K562 (cell line): ENCODE measurements at regions not wholly inside any gene's neighbourhood (a gene's known extent, or its start where the extent isn't known, plus 50 kb on each side); places are given as distances from the start of the nearest gene placed in this dataset.

Experiments used
- BRCA1 ChIP-seq, 2 experiments: fragments of 450-650 bp in 1 of 2; sonication (generic) in 1 of 2; formaldehyde crosslinking in 1 of 2; IDR thresholded peaks; 2 replicates each; pipeline versions ENCODE4 v1.5.0 to v1.6.1; 2017 to 2020; ENCODE audit warnings: mild to moderate bottlenecking in 1 of 2, missing genetic modification reagents in 1 of 2
- FOXP1 ChIP-seq: sonication (generic); formaldehyde crosslinking; IDR thresholded peaks from 2 replicates; pipeline ENCODE4 v1.8.0; 2022; ENCODE audit warnings: mild to moderate bottlenecking, missing genetic modification reagents
- POLR2A ChIP-seq: fragments of 450-650 bp; conservative IDR thresholded peaks from 2 replicates; pipeline ENCODE4 v1.6.1; 2016
- POLR2AphosphoS2 ChIP-seq: IDR thresholded peaks from 2 replicates; pipeline ENCODE4 v1.6.1; 2012; ENCODE audit warnings: low read length, improper control_type of control experiment
- ZNF143 ChIP-seq: sonication (generic); formaldehyde crosslinking; IDR thresholded peaks from 2 replicates; pipeline ENCODE4 v1.9.0; 2022; ENCODE audit warnings: mild to moderate bottlenecking, missing genetic modification reagents
- TF ChIP-seq, protein P1 (sequence below), 3 experiments: IDR thresholded peaks in 2 of 3; conservative IDR thresholded peaks in 1 of 3; 2 replicates each; pipeline ENCODE4 v1.5.1; 2011 to 2012; ENCODE audit warnings: low read length in 3 of 3, mild to moderate bottlenecking in 3 of 3, control low read depth in 2 of 3, improper control_type of control experiment in 1 of 3, inconsistent platforms in 1 of 3, low read depth in 1 of 3, mixed read lengths in 1 of 3, moderate library complexity in 1 of 3; ENCODE audit not compliant: insufficient read depth in 2 of 3
- TF ChIP-seq, protein P2 (sequence below), 2 experiments: fragments of 450-650 bp; formaldehyde crosslinking in 1 of 2; IDR thresholded peaks; 2 replicates each; pipeline versions ENCODE4 v1.4.0 to v1.6.1; 2014 to 2020; ENCODE audit warnings: mild to moderate bottlenecking in 2 of 2, borderline replicate concordance in 1 of 2, low read depth in 1 of 2

GRCh38 chr3:102712896-102713295, 278.1 kb downstream of the ZPLD1 start:
- TF ChIP-seq, protein P1, sequence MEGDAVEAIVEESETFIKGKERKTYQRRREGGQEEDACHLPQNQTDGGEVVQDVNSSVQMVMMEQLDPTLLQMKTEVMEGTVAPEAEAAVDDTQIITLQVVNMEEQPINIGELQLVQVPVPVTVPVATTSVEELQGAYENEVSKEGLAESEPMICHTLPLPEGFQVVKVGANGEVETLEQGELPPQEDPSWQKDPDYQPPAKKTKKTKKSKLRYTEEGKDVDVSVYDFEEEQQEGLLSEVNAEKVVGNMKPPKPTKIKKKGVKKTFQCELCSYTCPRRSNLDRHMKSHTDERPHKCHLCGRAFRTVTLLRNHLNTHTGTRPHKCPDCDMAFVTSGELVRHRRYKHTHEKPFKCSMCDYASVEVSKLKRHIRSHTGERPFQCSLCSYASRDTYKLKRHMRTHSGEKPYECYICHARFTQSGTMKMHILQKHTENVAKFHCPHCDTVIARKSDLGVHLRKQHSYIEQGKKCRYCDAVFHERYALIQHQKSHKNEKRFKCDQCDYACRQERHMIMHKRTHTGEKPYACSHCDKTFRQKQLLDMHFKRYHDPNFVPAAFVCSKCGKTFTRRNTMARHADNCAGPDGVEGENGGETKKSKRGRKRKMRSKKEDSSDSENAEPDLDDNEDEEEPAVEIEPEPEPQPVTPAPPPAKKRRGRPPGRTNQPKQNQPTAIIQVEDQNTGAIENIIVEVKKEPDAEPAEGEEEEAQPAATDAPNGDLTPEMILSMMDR (IDR thresholded peaks at IDR 0.05 in 2 of 3, conservative IDR thresholded peaks at IDR 0.05 in 1 of 3; ENCODE audit: insufficient read depth in 2 of 3, low read depth in 1 of 3, low read length in 3 of 3) = no peak
- TF ChIP-seq, protein P2, sequence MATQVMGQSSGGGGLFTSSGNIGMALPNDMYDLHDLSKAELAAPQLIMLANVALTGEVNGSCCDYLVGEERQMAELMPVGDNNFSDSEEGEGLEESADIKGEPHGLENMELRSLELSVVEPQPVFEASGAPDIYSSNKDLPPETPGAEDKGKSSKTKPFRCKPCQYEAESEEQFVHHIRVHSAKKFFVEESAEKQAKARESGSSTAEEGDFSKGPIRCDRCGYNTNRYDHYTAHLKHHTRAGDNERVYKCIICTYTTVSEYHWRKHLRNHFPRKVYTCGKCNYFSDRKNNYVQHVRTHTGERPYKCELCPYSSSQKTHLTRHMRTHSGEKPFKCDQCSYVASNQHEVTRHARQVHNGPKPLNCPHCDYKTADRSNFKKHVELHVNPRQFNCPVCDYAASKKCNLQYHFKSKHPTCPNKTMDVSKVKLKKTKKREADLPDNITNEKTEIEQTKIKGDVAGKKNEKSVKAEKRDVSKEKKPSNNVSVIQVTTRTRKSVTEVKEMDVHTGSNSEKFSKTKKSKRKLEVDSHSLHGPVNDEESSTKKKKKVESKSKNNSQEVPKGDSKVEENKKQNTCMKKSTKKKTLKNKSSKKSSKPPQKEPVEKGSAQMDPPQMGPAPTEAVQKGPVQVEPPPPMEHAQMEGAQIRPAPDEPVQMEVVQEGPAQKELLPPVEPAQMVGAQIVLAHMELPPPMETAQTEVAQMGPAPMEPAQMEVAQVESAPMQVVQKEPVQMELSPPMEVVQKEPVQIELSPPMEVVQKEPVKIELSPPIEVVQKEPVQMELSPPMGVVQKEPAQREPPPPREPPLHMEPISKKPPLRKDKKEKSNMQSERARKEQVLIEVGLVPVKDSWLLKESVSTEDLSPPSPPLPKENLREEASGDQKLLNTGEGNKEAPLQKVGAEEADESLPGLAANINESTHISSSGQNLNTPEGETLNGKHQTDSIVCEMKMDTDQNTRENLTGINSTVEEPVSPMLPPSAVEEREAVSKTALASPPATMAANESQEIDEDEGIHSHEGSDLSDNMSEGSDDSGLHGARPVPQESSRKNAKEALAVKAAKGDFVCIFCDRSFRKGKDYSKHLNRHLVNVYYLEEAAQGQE (IDR thresholded peaks at IDR 0.05; ENCODE audit: borderline replicate concordance) = no peak
- TF ChIP-seq, protein P2 (CRISPR knock-in tag; IDR thresholded peaks at IDR 0.05; ENCODE audit: low read depth) = no peak
- TF ChIP-seq FOXP1 (CRISPR knock-in tag) (no peak), ZNF143 (no peak), POLR2A (no peak), POLR2AphosphoS2 (no peak), BRCA1 (IDR thresholded peaks at IDR 0.05) (no peak), BRCA1 (CRISPR knock-in tag; IDR thresholded peaks at IDR 0.05) (no peak)
